H9 (cell line): ENCODE measurements at regions not wholly inside any gene's neighbourhood (a gene's known extent, or its start where the extent isn't known, plus 50 kb on each side); places are given as distances from the start of the nearest gene placed in this dataset.

ENCODE experiments used
- DNase-seq: peaks from one replicate; pipeline ENCODE4 v3.0.0-alpha.2; 2017
- H2AFZ ChIP-seq: one replicate; pipeline ENCODE4 v1.6.1; 2013; ENCODE audit warnings: mild to moderate bottlenecking, low read length, control low read depth, moderate library complexity
- H2AK5ac ChIP-seq: 2 replicates; pipeline ENCODE4 v1.6.1; 2013; ENCODE audit warnings: low read length, control low read depth, mixed read lengths; ENCODE audit not compliant: insufficient read length
- H2BK120ac ChIP-seq: one replicate; pipeline ENCODE4 v1.6.1; 2013; ENCODE audit warnings: low read depth, mild to moderate bottlenecking, low read length, control low read depth, inconsistent platforms; ENCODE audit not compliant: poor library complexity, severe bottlenecking
- H2BK12ac ChIP-seq: 2 replicates; pipeline ENCODE4 v1.6.1; 2013; ENCODE audit warnings: low read length, control low read depth, mixed read lengths, low read depth; ENCODE audit not compliant: insufficient read length
- H2BK15ac ChIP-seq: 2 replicates; pipeline ENCODE4 v1.6.1; 2013; ENCODE audit warnings: low read depth, low read length, control low read depth
- H2BK20ac ChIP-seq: one replicate; pipeline ENCODE4 v1.6.1; 2013; ENCODE audit warnings: low read depth, mild to moderate bottlenecking, low read length, control low read depth, inconsistent platforms; ENCODE audit not compliant: poor library complexity, severe bottlenecking
- H2BK5ac ChIP-seq: 2 replicates; pipeline ENCODE4 v1.6.1; 2013; ENCODE audit warnings: low read length, control low read depth, mixed read lengths; ENCODE audit not compliant: insufficient read length
- H3K14ac ChIP-seq: 2 replicates; pipeline ENCODE4 v1.6.1; 2013; ENCODE audit warnings: low read length, control low read depth; ENCODE audit not compliant: insufficient read depth
- H3K18ac ChIP-seq: 2 replicates; pipeline ENCODE4 v1.6.1; 2013; ENCODE audit warnings: low read depth, mild to moderate bottlenecking, mixed read lengths, low read length, control low read depth; ENCODE audit not compliant: insufficient read length
- H3K23ac ChIP-seq: 2 replicates; pipeline ENCODE4 v1.6.1; 2013; ENCODE audit warnings: low read length, control low read depth, mixed read lengths, low read depth; ENCODE audit not compliant: insufficient read length
- H3K23me2 ChIP-seq: 2 replicates; pipeline ENCODE4 v1.6.1; 2013; ENCODE audit warnings: low read depth, mild to moderate bottlenecking, mixed read lengths, low read length, control low read depth; ENCODE audit not compliant: insufficient read length, poor library complexity, severe bottlenecking
- H3K27ac ChIP-seq: 2 replicates; pipeline ENCODE4 v1.5.1; 2013; ENCODE audit warnings: low read length, control low read depth, mixed read lengths, low read depth; ENCODE audit not compliant: insufficient read length
- H3K27me3 ChIP-seq: 2 replicates; pipeline ENCODE4 v1.6.1; 2013; ENCODE audit warnings: low read length, control low read depth, inconsistent platforms; ENCODE audit not compliant: insufficient read depth
- H3K4ac ChIP-seq: 2 replicates; pipeline ENCODE4 v1.6.1; 2013; ENCODE audit warnings: low read depth, mild to moderate bottlenecking, control low read depth, inconsistent platforms, low read length, moderate library complexity
- H3K4me1 ChIP-seq: 2 replicates; pipeline ENCODE4 v1.6.1; 2013; ENCODE audit warnings: low read length, control low read depth, inconsistent platforms; ENCODE audit not compliant: insufficient read depth
- H3K4me2 ChIP-seq: 2 replicates; pipeline ENCODE4 v1.6.1; 2013; ENCODE audit warnings: low read length, control low read depth, mixed read lengths; ENCODE audit not compliant: insufficient read length, insufficient read depth
- H3K56ac ChIP-seq: 2 replicates; pipeline ENCODE4 v1.6.1; 2013; ENCODE audit warnings: low read depth, mild to moderate bottlenecking, mixed read lengths, low read length, control low read depth; ENCODE audit not compliant: insufficient read length
- H3K79me1 ChIP-seq: 2 replicates; pipeline ENCODE4 v1.6.1; 2013; ENCODE audit warnings: low read depth, mild to moderate bottlenecking, moderate library complexity, low read length, control low read depth, inconsistent platforms; ENCODE audit not compliant: insufficient read depth, poor library complexity, severe bottlenecking
- H3K79me2 ChIP-seq: 2 replicates; pipeline ENCODE4 v1.6.1; 2013; ENCODE audit warnings: low read length, control low read depth, inconsistent platforms; ENCODE audit not compliant: insufficient read depth
- H3K9ac ChIP-seq: 2 replicates; pipeline ENCODE4 v1.6.1; 2013; ENCODE audit warnings: low read length, control low read depth, mixed read lengths; ENCODE audit not compliant: insufficient read length; ENCODE audit errors: extremely low read depth
- H3K9me3 ChIP-seq: one replicate; pipeline ENCODE4 v1.6.1; 2013; ENCODE audit warnings: low read depth, low read length, inconsistent platforms; ENCODE audit not compliant: control insufficient read depth
- H3T11ph ChIP-seq: one replicate; pipeline ENCODE4 v1.6.1; 2013; ENCODE audit warnings: mild to moderate bottlenecking, low read length, control low read depth, inconsistent platforms
- H4K20me1 ChIP-seq: one replicate; pipeline ENCODE4 v1.6.1; 2013; ENCODE audit not compliant: control insufficient read depth, insufficient read length, insufficient read depth
- H4K5ac ChIP-seq: 2 replicates; pipeline ENCODE4 v1.6.1; 2013; ENCODE audit warnings: low read depth, mild to moderate bottlenecking, mixed read lengths, low read length, control low read depth; ENCODE audit not compliant: insufficient read length
- H4K8ac ChIP-seq: replicated peaks from 2 replicates; pipeline ENCODE4 v1.6.1; 2013; ENCODE audit warnings: low read length, control low read depth, mixed read lengths, low read depth; ENCODE audit not compliant: insufficient read length
- H4K91ac ChIP-seq: 2 replicates; pipeline ENCODE4 v1.6.1; 2013; ENCODE audit warnings: low read depth, mild to moderate bottlenecking, moderate library complexity, mixed read lengths, low read length, control low read depth; ENCODE audit not compliant: insufficient read length
- H3K27ac Mint-ChIP-seq, 3 experiments: 2 replicates in 2 of 3; 3 replicates in 1 of 3; pipeline ENCODE4 v1.8.0; 2020 to 2021; ENCODE audit warnings: mixed read lengths in 3 of 3, mild to moderate bottlenecking in 1 of 3, moderate library complexity in 1 of 3
- H3K27me3 Mint-ChIP-seq: 2 replicates; pipeline ENCODE4 v1.8.0; 2021; ENCODE audit warnings: low read depth, mild to moderate bottlenecking, moderate library complexity, mixed read lengths
- H3K36me3 Mint-ChIP-seq, 3 experiments: 2 replicates in 2 of 3; 3 replicates in 1 of 3; pipeline ENCODE4 v1.8.0; 2020 to 2021; ENCODE audit warnings: low read depth in 3 of 3, mixed read lengths in 3 of 3; ENCODE audit not compliant: insufficient read depth in 1 of 3
- H3K4me1 Mint-ChIP-seq, 2 experiments: 2 replicates each; pipeline ENCODE4 v1.8.0; 2020; ENCODE audit warnings: mixed read lengths in 2 of 2
- H3K4me3 Mint-ChIP-seq, 2 experiments: 2 replicates in 1 of 2; 3 replicates in 1 of 2; pipeline ENCODE4 v1.8.0; 2020 to 2021; ENCODE audit warnings: mild to moderate bottlenecking in 2 of 2, mixed read lengths in 2 of 2, moderate library complexity in 1 of 2
- H3K9me3 Mint-ChIP-seq, 2 experiments: 2 replicates in 1 of 2; 3 replicates in 1 of 2; pipeline ENCODE4 v1.8.0; 2020; ENCODE audit warnings: mild to moderate bottlenecking in 2 of 2, mixed read lengths in 2 of 2, moderate library complexity in 1 of 2
- TF ChIP-seq, protein P1 (sequence below): fragments of 200-600 bp; sonication (generic); conservative IDR thresholded peaks from 3 replicates; pipeline ENCODE4 v1.8.0; 2021; ENCODE audit warnings: antibody characterized with exemption, mild to moderate bottlenecking

DNA sequence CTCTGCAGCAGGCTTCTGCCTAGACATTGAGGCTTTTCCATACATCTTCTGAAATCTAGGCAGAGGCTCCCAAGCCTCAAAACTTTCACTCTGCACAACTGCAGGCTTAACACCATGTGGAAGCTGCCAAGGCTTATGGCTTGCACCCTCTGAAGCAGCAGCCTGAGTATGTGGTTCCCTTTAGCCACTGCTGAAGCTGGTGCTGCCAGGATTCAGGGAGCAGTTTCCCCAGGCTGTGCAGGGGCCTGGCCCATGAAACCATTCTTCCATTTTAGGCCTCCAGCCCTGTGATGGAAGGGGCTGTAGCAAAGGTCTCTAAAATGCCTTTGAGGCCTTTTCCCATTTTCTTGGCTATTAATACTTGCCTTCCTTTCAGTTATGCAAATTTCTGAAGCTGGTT lies 680.3 kb upstream of the FTMT start:
- H3K9ac ChIP-seq = no peak overlapping the region
- Mint-ChIP-seq H3K36me3 (peaks cover 0 to 3% (median 0%) of the 10 kb centered on the region in 3 experiments; a peak in 1 of 7 replicates), H3K4me1 (peaks cover 6 to 7% of the 10 kb centered on the region in 2 experiments; a peak in 3 of 4 replicates), H3K9me3 (no peaks in the 10 kb centered on the region; a peak in 1 of 5 replicates), H3K27me3 (no peaks in the 10 kb centered on the region), H3K27ac (no peak overlapping the region), H3K4me3 (no peak overlapping the region)
- no peak overlapping the region for H4K8ac ChIP-seq
- H3K27me3 ChIP-seq = no peaks in the 10 kb centered on the region
- H3K23ac ChIP-seq = no peak overlapping the region
- no peak overlapping the region for H2BK15ac ChIP-seq
- no peak overlapping the region for H2AK5ac ChIP-seq
- no peak overlapping the region for H2BK12ac ChIP-seq
- DNase-seq = no peak
- H3K79me1 ChIP-seq = no peaks in the 10 kb centered on the region
- H3K4me1 ChIP-seq = no peaks in the 10 kb centered on the region
- H3K14ac ChIP-seq = no peak overlapping the region
- H3K79me2 ChIP-seq = no peaks in the 10 kb centered on the region
- H3K4ac ChIP-seq = no peak overlapping the region
- no peak overlapping the region for H4K5ac ChIP-seq
- H2BK5ac ChIP-seq = no peak overlapping the region
- H3K18ac ChIP-seq = no peak overlapping the region
- TF ChIP-seq, protein P1, sequence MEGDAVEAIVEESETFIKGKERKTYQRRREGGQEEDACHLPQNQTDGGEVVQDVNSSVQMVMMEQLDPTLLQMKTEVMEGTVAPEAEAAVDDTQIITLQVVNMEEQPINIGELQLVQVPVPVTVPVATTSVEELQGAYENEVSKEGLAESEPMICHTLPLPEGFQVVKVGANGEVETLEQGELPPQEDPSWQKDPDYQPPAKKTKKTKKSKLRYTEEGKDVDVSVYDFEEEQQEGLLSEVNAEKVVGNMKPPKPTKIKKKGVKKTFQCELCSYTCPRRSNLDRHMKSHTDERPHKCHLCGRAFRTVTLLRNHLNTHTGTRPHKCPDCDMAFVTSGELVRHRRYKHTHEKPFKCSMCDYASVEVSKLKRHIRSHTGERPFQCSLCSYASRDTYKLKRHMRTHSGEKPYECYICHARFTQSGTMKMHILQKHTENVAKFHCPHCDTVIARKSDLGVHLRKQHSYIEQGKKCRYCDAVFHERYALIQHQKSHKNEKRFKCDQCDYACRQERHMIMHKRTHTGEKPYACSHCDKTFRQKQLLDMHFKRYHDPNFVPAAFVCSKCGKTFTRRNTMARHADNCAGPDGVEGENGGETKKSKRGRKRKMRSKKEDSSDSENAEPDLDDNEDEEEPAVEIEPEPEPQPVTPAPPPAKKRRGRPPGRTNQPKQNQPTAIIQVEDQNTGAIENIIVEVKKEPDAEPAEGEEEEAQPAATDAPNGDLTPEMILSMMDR = no peak
- no peak overlapping the region for H3T11ph ChIP-seq
- no peak overlapping the region for H3K56ac ChIP-seq
- no peak overlapping the region for H2BK120ac ChIP-seq
- no peak overlapping the region for H2AFZ ChIP-seq
- no peaks in the 10 kb centered on the region for H3K9me3 ChIP-seq
- H3K27ac ChIP-seq = no peak overlapping the region
- H4K20me1 ChIP-seq = no peaks in the 10 kb centered on the region
- H3K4me2 ChIP-seq = no peak overlapping the region
- H4K91ac ChIP-seq = no peak overlapping the region
- no peak overlapping the region for H2BK20ac ChIP-seq
- H3K23me2 ChIP-seq = no peaks in the 10 kb centered on the region
